GM19043 (cell line): ENCODE measurements at regions not wholly inside any gene's neighbourhood (a gene's known extent, or its start where the extent isn't known, plus 50 kb on each side); places are given as distances from the start of the nearest gene placed in this dataset.
"Not testable (repeated sequence)": the region's sequence is repeated elsewhere in the genome, so short reads cannot be mapped to it uniquely, and the experiment has no call there.

Experiments used
- ATAC-seq: cut with Tn5 transposase; IDR thresholded peaks from one replicate; pipeline ENCODE4 v1.9.1; 2021; ENCODE audit warnings: low read depth; ENCODE audit not compliant: unreplicated experiment

- no peak for ATAC-seq
Measured at GRCh38 chr17:77555741-77556291, 402.7 kb upstream of the TNRC6C start.

GRCh38 chr17:77556383-77557061 is 402.0 kb upstream of the TNRC6C start:
- no peak for ATAC-seq

DNA sequence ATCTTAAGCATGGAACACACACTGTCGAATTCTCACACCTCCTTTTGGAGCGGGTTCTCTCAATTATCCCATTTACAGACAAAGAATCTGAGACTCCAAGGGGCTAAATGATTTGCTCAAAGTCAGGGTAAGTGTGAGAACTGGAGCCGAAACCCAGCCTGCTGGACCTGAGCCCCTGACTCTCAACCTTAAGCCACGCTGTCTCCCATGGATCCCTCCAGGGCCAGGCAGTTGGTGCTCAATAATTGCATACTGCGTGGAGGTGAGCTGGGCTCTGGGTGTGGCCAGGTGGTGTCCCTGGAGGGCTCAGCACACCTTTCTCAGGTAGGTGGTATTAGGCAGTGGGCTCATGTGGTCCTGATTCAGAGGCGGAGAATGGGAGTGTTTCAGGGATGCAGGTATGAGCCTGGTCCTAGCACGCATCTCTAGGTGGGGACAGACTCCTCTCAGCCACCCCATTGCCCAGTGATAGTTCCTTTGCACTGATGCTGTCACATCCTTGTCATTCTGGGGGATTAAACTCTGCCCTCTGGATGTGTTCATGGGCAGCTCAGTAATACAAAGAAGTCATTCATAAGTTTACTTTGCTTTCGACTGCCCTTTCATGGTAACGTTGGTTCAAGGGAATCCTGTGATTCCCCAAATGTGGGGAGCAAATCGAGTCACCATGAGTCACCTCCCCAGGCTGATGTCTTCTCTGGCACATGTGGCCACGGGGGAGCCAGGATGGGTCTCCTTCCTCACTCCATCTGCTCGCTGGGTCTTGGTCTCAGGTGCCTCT is 399.5 kb upstream of the TNRC6C start:
- no peak for ATAC-seq

DNA sequence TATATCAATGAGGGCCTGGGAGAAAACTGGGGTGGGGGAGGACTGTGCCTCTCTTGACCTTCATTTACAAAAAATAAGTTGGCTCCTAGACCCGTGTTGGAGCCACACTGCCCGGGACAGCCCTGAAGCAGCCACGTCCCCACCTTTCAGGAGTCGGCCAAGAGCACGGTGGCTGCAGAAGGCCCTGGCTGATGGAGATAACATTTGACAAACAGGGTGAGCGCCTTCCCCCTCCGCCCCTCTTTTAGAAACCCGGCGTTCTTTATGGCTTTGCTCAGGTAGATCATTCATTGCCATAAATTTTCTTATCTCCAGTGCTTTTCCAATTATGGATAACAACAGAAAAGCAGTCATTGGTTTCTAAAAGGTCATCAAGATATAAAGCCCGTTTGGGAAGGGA is 398.1 kb upstream of the TNRC6C start:
- no peak for ATAC-seq

GRCh38 chr17:77560841-77561240 is 397.7 kb upstream of the TNRC6C start:
- ATAC-seq, result no peak

GRCh38 chr17:77562361-77562760 is 396.1 kb upstream of the TNRC6C start:
- not testable (repeated sequence) for ATAC-seq

GRCh38 chr17:77563439-77564102 is 394.9 kb upstream of the TNRC6C start:
- ATAC-seq, result no peak

DNA sequence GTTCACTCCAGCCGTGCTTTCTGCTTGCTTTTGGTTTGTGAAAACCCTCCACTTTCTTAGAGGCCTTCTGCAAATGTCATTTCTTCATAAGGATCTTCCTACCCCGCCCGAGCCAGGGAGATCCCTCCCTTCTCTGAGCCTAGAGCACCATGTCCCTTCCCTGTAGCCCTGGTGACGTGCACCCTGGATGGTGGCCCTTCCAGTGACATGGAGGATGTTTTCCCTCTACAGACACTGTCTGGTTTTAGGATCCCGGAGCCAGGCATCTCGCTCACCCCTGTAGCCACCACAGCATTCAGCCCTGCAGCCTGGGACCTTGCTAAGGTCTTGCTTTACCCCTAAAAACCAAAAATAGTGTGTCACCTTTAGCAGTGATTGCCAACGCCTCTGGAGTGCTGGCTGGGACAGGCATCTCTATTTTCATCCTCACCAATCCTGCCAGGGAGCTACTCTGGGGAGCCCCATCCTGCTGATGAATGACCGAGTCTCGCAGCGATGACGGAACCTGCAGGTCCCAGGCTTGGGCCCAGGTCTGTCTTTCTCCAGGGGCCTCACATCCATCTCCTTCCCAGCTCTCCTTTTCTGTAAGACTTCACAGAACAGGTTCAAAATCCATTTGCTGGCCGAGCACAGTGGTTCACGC is 394.1 kb upstream of the TNRC6C start:
- ATAC-seq, result no peak

- ATAC-seq, result no peak
Measured at GRCh38 chr17:77565166-77565565, 393.3 kb upstream of the TNRC6C start.

- no peak for ATAC-seq
Measured at GRCh38 chr17:77566151-77566550, 392.4 kb upstream of the TNRC6C start.

DNA sequence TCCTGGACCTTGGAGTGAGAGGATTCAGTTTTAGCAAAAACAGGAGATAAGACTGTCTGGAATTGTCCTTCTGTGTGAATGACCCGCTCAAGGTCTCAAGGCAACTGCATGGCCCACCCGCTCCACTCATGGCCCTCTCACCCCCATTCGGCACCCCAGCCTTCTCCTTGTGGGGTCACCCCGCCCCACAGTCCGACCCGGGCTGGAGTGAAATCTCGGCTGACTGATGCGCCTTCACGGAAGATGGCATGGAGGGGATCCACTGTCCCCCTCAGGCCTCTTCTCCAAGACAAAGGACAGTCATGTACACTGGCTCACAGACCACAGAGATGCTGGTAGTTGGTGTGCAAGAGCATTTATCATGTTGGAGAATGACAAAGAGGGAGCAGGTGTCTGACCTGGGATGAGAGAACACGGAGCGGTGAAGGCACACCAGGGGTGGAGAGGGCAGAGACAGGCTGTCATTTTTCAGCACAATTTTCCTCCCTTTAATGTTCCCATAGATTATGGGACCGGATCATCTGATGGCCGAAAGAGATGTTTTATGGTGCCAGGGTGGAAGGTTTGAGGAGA is 391.9 kb upstream of the TNRC6C start:
- ATAC-seq, result no peak

DNA sequence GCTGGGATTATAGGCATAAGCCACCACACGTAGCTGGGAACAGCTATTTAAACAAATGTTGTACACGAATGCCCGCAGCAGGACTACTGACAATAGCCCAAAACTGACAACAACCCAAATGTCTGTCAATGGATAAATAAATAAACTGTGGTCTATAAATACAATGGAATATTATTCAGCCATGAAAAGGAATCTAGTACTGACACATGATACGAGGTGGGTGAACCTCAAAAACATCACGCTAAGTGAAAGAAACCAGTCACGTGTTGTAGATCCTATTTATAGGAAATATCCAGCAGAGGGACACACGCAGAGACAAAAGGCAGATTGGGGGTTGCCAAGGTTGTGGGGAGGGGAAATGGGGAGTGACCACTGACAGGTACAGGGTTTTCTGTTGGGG is 390.0 kb upstream of the TNRC6C start:
- no peak for ATAC-seq

DNA sequence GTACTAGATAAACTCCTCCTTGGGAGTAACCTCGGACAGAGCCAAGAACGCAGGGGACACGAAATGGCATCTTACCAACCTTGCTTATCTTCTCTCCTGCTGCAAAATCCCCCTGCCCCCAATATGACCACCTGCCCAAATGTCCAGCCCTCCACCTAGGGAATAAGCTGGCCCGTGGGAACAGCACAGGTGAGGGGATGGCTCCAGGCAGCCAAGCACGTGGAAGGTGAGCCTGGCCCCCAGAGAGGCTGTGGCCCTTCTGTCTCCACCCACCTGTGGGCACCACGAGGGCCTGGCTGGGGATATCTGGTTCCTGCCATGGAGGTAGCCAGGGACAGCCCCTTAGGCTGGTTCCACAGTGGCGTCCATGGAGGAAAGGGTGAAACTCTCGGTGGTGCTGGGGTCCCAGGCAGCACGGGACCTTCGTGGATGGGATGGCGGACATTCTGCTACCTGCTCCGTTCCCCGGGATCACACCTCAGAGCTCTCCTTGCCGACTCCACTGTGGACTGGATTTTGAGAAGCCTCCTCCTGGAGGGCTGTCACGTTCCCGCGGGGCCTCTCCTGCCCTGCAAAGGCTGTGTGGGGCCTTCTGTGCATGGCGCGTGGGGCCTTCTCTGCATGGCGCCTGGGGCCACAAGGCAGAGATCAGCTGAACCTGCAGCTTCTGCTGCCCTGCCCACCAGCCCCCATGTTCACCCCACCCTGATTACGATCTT is 388.5 kb upstream of the TNRC6C start:
- no peak for ATAC-seq

- no peak for ATAC-seq
Measured at GRCh38 chr17:77570565-77570898, 388.0 kb upstream of the TNRC6C start.

DNA sequence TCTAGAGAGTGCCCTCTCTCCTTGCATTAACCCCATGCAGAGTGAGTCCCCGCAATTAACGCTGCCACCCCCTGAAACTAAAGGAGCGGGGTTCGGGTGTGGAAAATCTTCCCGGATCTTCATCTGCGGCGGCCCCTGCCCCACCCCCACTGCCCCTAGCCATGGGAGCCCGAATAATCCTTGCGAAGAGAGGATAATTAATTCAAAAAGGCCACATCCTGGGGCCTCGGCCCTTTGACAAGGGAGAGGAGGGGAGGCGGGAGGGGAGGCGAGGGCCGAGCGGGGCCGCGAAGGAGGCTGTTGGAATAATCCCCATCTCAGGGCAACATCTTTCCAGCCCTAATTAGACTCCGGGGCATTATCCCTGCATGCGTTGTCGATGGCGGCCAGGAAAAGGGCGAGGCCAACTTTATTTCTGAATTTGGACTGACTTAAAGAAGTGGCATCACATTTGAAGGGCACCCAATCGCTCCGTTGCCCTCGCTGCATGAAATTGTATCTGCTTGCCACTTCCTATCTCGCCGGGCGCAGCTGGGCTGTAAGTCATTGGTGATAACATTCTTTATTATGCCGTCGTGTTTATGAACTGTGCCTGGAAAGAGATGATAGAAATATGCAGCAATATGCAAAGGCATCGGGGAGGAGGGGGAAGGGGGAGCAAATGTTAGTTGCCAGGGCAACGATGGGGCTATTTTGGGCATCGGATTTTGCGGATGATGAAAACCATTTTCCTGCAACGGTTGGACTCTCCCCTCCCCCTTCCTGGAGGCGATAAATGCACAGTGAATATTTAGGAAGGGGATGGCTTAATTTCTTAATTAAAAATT is 387.1 kb upstream of the TNRC6C start:
- ATAC-seq, result no peak

GRCh38 chr17:77572065-77572601 is 386.4 kb upstream of the TNRC6C start:
- no peak for ATAC-seq

DNA sequence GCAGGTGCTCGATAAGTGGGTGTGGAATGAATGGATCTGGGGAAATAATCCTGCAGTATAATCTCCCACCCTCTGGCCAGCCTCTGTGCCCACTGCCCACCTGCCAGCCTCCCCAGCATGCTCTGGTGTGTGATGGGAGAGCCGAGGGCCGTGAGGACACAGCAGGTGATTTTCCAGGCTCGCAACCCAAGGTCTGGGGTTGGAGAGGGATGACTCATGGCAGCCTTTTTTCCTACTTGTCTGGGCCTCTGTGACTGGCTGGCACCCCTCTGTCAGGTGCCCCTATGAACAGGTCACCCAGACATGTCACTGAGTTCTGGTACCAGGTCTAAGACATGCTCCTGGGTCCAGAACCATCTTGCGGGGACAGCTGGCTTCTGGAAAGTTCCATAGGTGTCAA is 385.7 kb upstream of the TNRC6C start:
- ATAC-seq, result no peak

DNA sequence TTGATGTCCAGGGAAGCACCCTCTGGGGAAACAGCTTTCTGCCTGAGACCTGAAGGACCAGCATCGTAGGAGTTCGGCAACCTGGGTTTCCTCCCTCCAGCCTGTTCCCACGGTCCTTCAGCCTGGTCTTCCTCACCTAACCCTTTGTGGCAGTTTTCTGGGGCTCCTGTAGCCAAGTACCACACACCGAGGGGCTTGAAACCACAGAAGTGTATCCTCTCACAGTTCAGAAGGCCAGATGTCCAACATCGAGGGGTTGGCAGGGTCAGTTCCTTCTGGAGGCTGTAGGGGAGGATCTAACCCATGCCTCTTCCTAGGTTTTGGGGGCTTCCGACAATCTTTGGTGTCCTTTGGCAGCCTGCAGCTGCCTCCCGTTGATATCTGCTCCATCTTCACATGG is 381.0 kb upstream of the TNRC6C start:
- ATAC-seq, result no peak

DNA sequence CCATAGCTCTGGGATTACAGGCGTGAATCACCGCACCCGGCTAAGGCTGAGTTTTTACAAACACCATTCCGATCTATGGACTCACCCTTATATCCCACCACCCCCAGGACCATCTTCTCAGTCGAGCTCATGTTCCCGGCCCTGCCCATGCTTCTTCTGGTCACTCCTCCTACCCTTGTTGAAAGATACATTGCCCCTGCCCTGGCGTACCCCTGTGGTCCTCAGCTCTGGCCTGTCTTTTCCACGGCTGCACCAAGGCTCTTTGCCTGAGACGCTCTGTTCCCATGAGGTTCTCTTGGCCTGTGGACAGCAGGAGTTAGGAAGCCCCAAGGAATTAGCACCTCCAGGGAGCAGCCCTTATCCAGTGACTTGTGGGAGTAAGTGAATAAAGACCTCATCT is 379.4 kb upstream of the TNRC6C start:
- ATAC-seq, result no peak
